ENCODE measurements at regions not wholly inside any gene's neighbourhood (a gene's known extent, or its start where the extent isn't known, plus 50 kb on each side); places are given as distances from the start of the nearest gene placed in this dataset.

GRCh38 chr4:22097596-22097995 lies 149.0 kb upstream of the KCNIP4 start:
- no peak for DNase-seq

GRCh38 chr4:22094217-22094616 lies 145.6 kb upstream of the KCNIP4 start:
- DNase-seq, result no peak

GRCh38 chr4:22093126-22093525 lies 144.6 kb upstream of the KCNIP4 start:
- no peak for DNase-seq

- DNase-seq, result no peak
Measured at GRCh38 chr4:22091906-22092305, 143.3 kb upstream of the KCNIP4 start.

- DNase-seq, result no peak
Measured at GRCh38 chr4:22091352-22091717, 142.8 kb upstream of the KCNIP4 start.

- DNase-seq, result no peak
Measured at GRCh38 chr4:22090661-22091351, 142.2 kb upstream of the KCNIP4 start.

GRCh38 chr4:22077571-22077970 lies 129.0 kb upstream of the KCNIP4 start:
- DNase-seq, result no peak

- DNase-seq, result no peak
Measured at GRCh38 chr4:22072726-22073125, 124.2 kb upstream of the KCNIP4 start.

- no peak for DNase-seq
Measured at GRCh38 chr4:22072240-22072639, 123.7 kb upstream of the KCNIP4 start.

- no peak for DNase-seq
Measured at GRCh38 chr4:22071749-22072148, 123.2 kb upstream of the KCNIP4 start.

GRCh38 chr4:22070256-22070655 lies 121.7 kb upstream of the KCNIP4 start:
- DNase-seq, result no peak

GRCh38 chr4:22063613-22064012 lies 115.0 kb upstream of the KCNIP4 start:
- DNase-seq, result no peak

GRCh38 chr4:22062676-22063075 lies 114.1 kb upstream of the KCNIP4 start:
- no peak for DNase-seq

GRCh38 chr4:22055954-22056353 lies 107.4 kb upstream of the KCNIP4 start:
- DNase-seq, result no peak

- no peak for DNase-seq
Measured at GRCh38 chr4:22052076-22052475, 103.5 kb upstream of the KCNIP4 start.

GRCh38 chr4:22048323-22048722 lies 99.8 kb upstream of the KCNIP4 start:
- DNase-seq, result no peak

- DNase-seq, result no peak
Measured at GRCh38 chr4:22047793-22048192, 99.2 kb upstream of the KCNIP4 start.

- DNase-seq, result no peak
Measured at GRCh38 chr4:22045051-22045630, 96.6 kb upstream of the KCNIP4 start.

GRCh38 chr4:22031423-22031822 lies 82.9 kb upstream of the KCNIP4 start:
- DNase-seq, result no peak

GRCh38 chr4:22030881-22031280 lies 82.3 kb upstream of the KCNIP4 start:
- no peak for DNase-seq

- no peak for DNase-seq
Measured at GRCh38 chr4:22030307-22030706, 81.7 kb upstream of the KCNIP4 start.

- no peak for DNase-seq
Measured at GRCh38 chr4:22029803-22030202, 81.2 kb upstream of the KCNIP4 start.

GRCh38 chr4:22021106-22021505 lies 72.5 kb upstream of the KCNIP4 start:
- DNase-seq, result no peak

- no peak for DNase-seq
Measured at GRCh38 chr4:22020129-22020528, 71.6 kb upstream of the KCNIP4 start.

GRCh38 chr4:22019676-22020075 lies 71.1 kb upstream of the KCNIP4 start:
- no peak for DNase-seq

Data from GDM1 (cell line).